Amniotic stem cell (primary cell): ENCODE measurements at regions not wholly inside any gene's neighbourhood (a gene's known extent, or its start where the extent isn't known, plus 50 kb on each side); places are given as distances from the start of the nearest gene placed in this dataset.

Experiments
- DNase-seq: peaks from one replicate; lab custom pipeline; 2025; lab: John Stamatoyannopoulos, UW

DNA sequence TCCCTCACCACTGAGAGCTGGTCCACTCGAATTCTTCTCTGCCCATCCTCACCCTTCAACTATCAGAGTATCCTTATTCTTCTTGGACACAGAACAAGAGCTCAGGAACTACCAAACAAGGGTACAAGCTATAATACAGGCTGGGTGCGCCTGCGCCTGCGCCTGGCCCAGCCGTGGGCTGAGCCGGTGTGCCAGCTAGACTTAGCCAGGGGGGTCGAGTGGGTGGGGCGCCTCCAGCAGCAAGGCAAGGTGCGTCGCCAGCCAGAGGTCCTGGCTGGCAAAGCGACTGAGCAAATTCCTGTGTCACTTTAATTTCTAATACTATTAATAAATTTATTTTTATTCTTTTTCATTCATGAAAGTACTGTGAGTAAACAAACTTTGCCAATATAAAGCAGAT, 1072.6 kb upstream of the PIK3C3 start:
- DNase-seq, result no peak

DNA sequence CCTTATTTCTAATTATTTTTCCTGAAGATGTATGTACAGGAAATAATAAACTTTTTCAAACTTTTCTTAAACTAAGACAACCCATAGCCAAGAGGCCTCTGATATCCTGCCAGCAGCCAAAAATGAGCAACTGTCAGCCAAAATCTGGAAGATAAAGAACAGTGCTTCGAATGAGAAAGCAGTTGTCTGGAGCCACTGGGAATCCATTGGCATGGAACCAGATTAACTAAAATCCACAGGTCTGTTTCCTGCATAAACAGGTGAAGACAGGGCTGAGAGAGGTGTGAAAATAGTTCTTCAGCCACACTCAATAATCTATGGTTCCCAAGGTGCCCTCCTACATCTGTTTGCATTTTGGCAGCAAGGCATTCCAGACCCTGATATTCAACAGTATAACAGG, 1076.7 kb upstream of the PIK3C3 start:
- DNase-seq, result no peak

DNA sequence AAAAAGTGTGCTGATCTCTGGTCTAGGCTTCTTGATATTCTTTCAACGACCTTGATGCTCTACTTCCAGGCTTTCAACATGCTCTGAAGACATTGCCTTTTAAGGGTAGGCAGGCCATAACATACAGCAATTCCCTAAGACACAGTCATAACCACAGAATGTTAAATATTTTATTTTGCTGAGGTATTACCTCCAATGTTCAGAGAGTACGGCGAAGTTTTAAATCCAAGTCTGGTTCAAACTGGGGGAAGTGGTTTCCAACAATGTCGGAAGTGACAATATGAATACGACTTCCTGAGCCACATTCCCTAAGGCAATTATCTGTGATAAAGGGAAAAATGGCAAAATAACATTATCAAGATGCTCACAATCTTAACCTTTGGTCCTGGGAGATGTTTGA, 1077.9 kb upstream of the PIK3C3 start:
- peak; percentile 20 for DNase-seq

DNA sequence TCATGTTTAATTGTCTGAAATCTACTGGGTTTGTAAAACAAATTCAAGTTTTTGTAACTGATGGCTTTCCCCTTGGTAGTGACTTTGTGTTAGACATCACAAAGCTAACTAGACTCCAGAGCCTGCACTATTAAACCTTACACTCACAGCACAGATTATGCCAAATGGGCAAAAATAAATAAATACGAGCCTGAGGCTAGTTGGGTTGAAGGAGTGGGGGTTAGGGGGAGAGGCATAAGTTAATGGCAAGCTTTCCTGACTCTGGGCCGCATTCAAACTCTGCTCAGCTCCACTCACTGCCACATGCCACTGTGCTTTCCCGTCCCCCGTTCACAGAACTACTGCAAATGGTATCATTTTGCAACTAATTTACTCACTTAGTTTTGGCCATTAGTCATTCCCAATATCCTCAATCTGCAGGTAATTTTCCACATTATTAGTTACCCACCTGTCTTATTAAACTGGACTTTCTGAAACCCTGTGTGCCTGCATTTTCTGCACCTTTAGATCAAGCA, 1079.9 kb upstream of the PIK3C3 start:
- DNase-seq, result no peak

DNA sequence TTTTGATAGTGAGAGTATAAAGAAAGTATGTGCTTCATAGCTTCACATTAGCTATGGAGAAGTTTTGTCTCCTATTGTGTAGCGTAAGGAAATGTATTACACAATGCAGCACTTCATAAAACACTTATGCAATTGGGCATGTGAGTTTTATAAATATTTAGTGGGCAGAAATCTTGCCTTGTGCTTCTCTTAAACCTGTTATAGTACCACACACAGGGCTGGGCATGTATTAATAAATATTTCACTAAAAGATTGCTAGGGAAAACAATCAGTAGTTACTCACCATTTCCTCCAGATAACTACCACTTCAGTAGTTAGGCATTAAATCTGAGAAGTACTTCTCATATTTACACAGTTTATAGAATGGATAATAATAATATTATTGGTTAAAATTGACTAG, 1080.8 kb upstream of the PIK3C3 start:
- no peak for DNase-seq

DNA sequence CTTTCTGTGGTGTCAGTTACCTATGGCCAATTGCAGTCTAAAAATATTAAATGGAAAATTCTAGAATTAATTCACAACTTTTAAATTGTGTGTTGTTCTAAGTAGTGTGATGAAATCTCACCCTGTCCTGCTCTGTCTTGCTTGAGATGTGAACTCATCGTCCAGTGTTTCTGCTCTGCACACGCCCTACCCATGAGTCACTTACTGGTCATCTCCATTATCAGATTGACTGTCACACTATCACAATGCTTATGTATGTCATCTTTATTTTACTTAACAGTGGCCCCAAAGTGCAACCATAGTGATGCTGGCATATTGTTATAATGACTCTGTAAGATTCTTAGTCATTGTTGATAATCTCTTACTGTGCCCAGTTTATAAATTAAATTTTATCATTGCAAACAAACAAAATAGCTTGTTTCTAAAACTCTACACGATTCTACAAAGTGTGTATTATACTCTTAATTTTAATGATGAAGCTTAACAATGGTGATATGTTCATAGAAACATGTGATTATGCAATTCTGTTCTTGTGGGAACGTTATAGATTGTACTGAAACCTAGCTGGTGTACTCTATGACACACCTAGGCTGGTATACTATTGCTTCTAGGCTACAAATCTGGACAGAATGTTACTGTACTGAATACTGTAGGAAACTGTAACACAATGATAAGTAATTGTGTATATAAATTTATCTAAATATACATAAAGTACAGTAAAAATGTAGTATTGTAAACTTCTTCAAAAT, 1086.8 kb upstream of the PIK3C3 start:
- DNase-seq, result peak; percentile 76

DNA sequence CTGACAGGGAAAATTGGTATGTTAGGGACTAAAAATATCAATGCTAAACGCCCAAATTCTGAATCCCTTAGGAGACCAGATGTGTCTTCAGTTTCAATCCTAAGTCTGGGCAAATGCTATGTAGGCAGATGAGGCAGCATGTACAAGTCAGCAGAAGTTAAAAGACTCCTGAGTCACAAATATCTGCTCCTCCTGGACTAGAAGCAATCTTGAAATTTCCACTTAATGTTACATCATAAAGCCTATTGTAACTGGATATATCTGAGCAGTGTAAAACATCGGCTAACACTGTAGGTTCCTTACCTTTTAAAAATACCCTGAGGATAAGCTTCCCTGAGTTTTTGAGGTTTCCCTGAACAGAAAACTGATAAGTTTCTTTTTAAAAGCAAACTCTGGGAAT, 1087.6 kb upstream of the PIK3C3 start:
- peak; percentile 44 for DNase-seq

DNA sequence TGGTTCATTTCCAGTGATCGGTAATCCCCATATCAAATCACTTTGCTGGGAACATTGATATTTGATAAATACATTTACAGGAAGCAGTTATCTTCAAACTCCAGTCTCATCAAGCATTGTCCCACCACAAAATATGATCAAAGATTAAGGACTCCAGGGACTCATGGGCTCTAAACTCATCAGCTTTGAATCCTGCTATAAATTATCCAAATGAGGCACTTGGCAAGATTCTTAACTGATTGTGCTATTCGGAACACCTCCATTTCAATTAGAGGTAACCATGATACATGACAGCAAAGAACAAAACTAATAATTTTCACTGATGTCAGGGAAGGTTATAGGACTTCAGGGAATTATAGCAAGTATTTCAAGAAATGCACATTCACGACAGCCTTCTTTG, 1088.1 kb upstream of the PIK3C3 start:
- DNase-seq, result no peak

DNA sequence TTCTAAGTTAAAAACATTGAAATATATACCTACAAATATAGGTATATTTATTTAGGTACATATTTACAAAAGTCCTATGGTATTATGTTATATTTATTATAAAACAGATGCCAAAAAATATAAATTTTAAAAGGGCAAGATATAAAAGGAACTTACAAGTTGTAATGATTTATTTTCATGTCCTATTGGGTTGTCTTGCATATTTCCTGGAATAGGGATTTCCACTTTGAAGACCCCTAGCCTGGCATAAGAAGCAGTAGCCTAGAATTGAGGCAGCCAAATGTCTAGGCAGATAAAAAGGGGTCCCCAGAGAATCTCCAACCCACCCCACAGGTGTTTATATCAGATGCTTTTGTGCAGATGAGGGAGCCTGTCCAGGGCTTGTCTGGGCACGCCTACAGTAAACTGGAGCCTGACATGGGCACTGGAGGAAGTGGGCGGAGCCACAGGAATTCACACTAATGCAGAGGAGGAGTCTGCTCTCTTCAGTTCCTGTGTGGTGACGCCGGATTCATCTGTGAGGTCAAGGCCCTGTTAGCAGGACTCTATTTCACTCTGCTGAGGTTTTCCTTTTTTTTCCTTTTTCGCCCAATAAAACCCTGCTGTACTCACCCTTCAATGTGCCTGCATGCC, 1088.9 kb upstream of the PIK3C3 start:
- DNase-seq, result no peak

DNA sequence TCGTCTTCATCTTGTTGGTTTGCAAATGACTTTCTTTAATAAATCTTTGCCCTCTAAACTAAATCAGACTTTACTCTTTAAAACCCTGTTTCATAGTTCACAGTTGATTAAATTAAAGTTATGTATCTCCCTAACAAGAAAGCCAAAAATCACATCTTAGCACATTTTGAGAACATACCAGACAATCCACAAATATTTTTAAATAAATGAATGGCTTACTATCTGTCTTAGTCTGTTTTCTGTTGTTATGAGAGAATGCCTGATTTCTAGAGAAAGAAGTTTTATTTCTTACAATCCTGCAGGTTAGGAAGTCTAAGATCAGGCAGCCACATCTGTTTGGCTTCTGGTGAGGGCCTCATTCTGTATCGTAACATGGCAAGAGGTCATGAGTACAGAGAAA, 1090.2 kb upstream of the PIK3C3 start:
- no peak for DNase-seq

DNA sequence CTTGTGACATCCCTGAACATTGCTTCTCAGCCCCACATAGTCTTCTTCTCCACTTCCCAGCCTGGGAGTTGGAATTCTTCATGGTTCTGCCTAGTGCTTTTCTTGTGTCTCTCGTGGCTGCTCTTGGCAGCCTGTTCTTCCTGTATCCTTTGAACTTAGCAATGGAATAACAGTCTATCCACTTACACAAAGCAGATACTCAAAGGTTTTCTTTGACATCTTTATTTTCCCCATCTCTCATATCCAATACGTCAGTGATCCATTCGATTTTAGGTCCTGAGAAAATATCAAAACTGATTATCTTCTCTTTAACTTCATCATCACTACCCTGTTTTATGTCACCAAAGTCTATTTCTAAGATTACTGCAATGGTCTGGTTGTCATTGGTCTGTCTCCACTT, 1091.2 kb upstream of the PIK3C3 start:
- no peak for DNase-seq

DNA sequence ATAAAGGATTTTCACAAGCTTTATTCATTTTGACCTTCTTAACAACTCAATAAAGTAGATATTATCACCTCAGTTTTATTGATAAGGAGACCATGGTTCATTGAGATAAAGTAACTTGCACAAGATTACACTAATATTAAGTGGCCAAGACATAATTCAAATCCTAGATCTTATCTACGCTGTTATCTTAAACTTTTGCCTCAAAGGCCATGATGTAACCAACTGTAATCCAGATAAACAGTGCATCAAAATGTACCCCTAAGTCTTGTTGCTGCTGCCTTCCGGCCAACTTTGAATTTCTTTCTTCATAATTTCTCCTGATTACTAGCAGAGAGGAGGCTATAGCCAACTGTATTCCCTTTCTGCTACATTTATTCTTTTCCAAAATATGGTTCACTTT, 1094.8 kb upstream of the PIK3C3 start:
- DNase-seq, result no peak

DNA sequence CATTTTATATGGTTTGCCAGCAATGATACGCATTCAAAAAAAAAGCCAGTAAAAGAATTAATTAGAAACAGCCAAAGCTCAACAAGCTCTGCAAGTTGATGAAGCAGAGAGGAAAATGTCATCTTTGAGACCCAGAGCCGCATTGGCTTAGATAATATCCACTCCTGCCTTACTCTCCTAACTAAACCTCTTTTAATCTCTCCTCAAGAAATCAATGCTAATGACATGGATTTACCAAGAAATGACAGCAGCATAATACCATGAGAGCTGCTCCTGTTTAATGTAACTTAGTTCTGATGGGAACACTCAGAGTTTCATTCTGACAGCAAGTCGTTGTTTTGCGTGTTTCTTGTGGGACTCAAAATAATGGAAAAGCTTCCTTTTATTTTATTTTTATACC, 1099.4 kb upstream of the PIK3C3 start:
- no peak for DNase-seq

DNA sequence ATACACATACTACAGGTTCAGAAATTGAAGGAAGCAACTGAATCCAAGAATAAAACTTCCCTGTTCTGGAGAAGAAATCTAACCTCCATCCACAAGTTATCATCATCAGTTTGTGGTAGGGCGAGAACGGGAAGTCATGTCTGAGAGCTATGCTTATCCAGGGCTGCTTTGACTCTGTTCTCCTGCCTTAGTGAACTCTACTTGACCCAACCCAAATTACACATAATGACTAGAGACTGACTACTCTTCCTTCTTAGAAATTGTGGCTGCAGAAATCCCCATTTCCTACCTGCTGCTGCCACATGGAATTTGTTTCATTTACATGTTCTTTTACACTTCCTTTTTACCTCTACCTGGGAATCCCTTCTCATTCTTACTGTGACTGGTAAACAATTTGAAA, 1102.6 kb upstream of the PIK3C3 start:
- DNase-seq, result no peak

DNA sequence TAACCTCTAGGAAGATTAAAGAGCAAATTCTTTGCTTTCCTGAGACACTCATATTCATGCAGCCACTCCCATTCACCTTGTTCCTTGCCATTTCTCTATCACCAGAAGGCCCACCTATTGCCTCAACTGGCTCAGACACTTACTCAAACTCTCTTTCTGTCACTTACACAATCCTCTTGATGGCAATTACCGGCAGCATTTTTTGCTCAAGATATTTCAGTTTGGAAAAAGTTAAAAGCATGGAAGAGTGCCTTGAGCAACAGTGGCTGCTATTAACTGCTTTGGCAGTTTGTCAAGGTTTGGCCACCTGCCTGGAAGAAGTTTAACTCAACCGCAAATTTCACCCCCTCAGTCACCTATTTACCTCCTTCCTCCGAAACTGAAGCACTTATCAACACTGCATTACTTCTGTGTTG, 1104.0 kb upstream of the PIK3C3 start:
- no peak for DNase-seq

DNA sequence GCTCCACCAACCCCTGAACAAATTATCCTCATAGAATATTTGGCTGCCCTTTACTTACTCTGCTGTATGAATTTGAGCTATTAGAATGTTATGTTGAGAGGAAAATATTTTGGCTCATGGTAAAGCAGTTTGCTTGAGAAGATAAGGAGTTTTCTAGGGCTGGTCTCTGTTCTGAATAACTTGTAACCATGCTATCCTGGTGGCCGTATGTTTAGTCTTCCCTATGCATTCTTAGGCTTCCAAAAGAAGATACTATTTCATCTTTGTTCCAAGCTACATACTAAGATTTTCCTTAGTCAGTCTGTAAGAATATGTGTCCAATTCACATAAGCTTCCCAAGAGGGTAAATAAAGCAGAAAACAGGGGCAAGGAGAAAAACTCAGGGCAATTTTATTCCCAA, 1105.1 kb upstream of the PIK3C3 start:
- no peak for DNase-seq

DNA sequence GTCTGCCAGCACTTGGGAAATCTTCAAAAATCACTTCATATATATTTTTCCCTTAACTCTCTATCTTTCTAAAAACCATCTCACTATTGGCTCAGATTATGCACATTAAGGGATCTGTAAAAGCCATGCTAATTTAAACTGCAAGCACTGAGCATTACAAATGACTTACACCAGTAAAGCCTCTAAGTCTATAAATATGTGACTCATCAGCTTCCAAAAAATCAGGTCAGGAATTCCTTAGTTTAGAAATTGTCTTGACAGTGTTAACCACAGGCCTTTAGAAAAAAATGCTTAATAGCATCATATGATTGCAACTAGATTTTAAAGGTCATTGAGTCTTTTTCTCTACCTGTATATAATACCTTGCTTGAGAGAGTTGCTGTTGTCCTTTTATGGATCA, 1113.6 kb upstream of the PIK3C3 start:
- DNase-seq, result peak; percentile 2

DNA sequence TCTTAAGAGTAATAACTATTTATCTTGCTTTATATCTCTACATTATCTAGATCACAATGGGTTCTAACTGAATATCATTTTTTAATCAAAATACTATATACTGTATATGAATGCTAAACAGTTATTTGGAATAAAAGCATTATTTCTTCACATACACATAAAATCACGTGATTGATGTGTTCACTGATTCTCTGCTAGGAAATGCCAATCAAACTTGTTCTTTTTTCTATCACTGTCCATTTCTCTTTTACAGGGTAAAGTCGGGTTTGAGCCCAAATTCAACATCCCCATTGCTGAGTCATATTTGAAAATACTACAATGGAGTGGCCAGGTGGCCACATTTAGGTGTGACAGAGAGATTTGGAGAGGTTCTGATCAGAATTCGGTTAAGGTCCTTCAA, 1114.0 kb upstream of the PIK3C3 start:
- DNase-seq, result no peak

DNA sequence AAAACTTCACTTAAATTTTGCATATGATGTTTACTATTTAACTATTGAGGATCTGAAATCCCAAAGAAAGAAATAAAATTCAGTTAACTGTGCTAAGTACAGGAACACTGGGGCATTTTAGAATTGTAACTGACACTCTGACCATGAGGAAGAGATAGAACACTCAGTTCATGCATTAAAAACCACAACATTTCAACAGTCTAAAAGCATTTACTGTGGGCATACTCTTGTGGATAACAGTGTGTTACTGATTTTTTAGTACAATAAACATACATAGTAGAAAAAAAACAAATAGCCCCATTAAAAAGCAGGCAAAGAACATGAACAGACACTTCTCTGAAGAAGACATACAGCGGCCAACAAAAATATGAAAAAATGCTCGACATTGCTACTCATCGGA, 1122.7 kb upstream of the PIK3C3 start:
- DNase-seq, result no peak

DNA sequence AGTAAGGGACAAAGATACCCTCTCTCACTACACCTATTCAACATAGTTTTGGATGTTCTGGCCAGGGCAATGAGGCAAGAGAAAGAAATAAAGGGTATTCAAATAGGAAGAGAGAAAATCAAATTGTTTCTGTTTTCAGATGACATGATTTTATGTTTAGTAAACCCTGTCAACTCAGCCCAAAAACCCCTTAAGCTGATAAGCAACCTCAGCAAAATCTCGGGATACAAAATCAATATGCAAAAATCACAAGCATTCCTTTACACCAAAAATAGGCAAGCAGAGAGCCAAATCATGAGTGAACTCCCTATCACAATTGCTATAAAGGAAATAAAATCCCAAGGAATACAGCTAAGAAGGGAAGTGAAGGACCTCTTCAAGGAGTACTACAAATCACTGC, 1130.7 kb upstream of the PIK3C3 start:
- DNase-seq, result no peak

DNA sequence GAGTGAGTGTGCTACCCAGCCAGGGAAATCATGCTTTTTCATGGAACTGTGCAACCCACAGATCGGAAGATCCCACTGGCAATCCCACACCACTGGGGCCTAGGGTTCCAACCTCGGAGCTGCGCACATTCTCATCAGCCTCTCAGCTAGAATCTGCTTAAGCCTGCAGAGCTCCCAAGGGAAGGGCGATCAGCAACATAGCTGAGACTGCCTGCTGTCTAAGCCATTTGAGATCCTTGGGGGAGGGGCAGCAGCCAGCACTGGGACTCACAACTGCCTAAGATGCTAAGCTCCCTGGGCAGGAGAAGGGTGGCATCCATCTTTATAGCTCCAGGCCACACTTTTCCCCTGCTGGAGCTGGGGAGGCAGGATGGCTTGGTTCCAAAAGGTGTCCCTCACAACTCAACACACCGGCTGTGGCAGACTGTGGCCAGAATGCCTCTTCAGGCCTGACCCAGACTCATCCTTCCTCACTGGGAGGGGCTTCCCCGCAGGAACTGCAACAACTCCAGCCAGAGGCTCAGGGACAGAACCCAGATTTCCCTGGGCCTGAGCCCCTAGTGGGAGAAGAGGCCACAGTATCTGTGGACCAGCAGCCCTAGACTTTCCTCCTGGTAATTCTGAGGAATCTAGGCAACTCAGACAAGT, 1133.3 kb upstream of the PIK3C3 start:
- no peak for DNase-seq

DNA sequence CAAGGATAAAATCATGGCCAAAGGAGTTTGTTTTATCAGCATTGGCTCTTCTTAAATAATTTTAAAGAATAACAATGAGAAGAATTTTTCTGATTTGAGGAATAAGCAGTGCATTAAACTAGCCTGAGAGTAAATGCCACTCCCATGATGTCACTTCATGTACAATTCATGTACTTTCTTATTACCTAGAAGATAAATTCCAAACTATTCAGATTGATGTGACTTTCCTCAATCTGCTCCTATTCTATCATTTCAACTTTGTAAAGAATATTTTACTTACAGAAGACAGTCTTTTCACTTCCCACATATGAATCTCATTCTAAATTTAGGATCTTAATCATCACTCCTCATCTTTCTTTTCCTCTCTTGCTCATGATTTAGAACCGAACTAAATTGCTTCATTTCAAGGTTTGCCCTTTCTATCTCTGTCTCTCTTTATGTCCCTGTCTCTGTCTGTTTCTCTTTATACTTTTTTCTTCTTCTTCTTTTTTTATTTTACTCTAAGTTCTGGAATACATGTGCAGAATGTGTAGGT, 1142.0 kb upstream of the PIK3C3 start:
- no peak for DNase-seq

DNA sequence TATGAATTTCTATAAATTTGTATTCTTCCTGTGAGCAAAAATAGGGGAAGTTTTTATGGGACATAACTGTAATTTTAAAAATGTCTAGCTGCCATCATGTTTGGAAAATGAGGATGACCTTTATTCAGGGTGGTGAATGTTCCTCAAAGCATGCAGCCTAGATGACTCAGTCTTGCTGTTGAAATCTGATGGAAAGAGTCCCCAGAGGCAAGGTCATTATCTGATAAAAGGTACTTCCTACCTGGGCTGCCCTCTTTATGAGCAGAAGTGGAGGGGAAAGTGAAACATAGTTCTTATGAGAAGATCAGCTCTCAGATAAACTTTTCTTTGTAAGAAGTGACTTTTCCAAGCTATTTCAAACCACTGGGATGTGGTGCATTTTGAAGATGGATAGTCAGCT, 1144.7 kb upstream of the PIK3C3 start:
- DNase-seq, result no peak
